ENCODE measurements at regions not wholly inside any gene's neighbourhood (a gene's known extent, or its start where the extent isn't known, plus 50 kb on each side); places are given as distances from the start of the nearest gene placed in this dataset.

GRCh38 chr16:86942151-86943051 lies 364.1 kb downstream of the FOXL1 start:
- Histone ChIP-seq H3K4ac (ENCODE audit: low read depth in 1 of 2, low read length in 2 of 2) (no peak overlapping the region), H2AFZ (ENCODE audit: low read depth, low read length) (no peak overlapping the region), H3K4me3 (ENCODE audit: insufficient read depth in 1 of 2, low read depth in 1 of 2, low read length in 2 of 2) (no peak overlapping the region), H3K18ac (ENCODE audit: low read depth in 1 of 2, low read length in 2 of 2) (peak overlapping the region; percentile 25 to 65), H2BK5ac (ENCODE audit: low read depth, low read length, poor library complexity, severe bottlenecking) (no peak overlapping the region), H3K79me1 (replicated peaks; ENCODE audit: low read length, poor library complexity, severe bottlenecking) (no peaks in the 10 kb centered on the region), H3K27me3 (ENCODE audit: control insufficient read depth in 1 of 2, insufficient read depth in 1 of 2, low read length in 2 of 2) (peaks cover 0 to 19% of the 10 kb centered on the region in 2 experiments), H2BK15ac (ENCODE audit: low read depth, poor library complexity, severe bottlenecking) (no peak overlapping the region), H3K4me1 (ENCODE audit: control insufficient read depth, insufficient read depth, low read depth, low read length) (peaks cover 23% of the 10 kb centered on the region), H2BK12ac (ENCODE audit: low read length in 2 of 2) (peak overlapping the region in 1 of 2 experiments; percentile 23), H4K8ac (ENCODE audit: low read length) (no peak overlapping the region), H3K36me3 (ENCODE audit: control insufficient read depth in 1 of 2, insufficient read depth in 2 of 2, low read depth in 1 of 2, low read length in 2 of 2) (peaks cover 0 to 7% of the 10 kb centered on the region in 2 experiments), H3K27ac (ENCODE audit: low read length, poor library complexity, severe bottlenecking) (peak overlapping the region; percentile 33), H3K4me2 (ENCODE audit: low read length, poor library complexity, severe bottlenecking) (no peak overlapping the region), H3K9ac (ENCODE audit: low read length) (no peak overlapping the region), H2BK120ac (ENCODE audit: low read depth, low read length) (no peak overlapping the region), H2AK5ac (ENCODE audit: low read length, severe bottlenecking) (no peak overlapping the region), H3K9me3 (ENCODE audit: control insufficient read depth, low read length) (peaks cover 19% of the 10 kb centered on the region), H4K91ac (ENCODE audit: low read length) (no peak overlapping the region), H3K14ac (ENCODE audit: low read length in 2 of 2) (no peak overlapping the region), H3K23ac (ENCODE audit: low read length in 2 of 2) (no peak overlapping the region)
- peak; percentile 87 for DNase-seq
- WGBS: 32% methylated on average over 20 of the region's 21 CpGs

- peaks cover 8% of the 10 kb centered on the region for H3K9me3 ChIP-seq (ENCODE audit: control insufficient read depth, low read length)
- no peak overlapping the region for H2BK12ac ChIP-seq (ENCODE audit: low read length in 2 of 2)
- peaks cover 0 to 3% of the 10 kb centered on the region in 2 experiments for H3K36me3 ChIP-seq (ENCODE audit: control insufficient read depth in 1 of 2, insufficient read depth in 2 of 2, low read depth in 1 of 2, low read length in 2 of 2)
- H3K4me2 ChIP-seq (ENCODE audit: low read length, poor library complexity, severe bottlenecking): no peak overlapping the region
- H3K9ac ChIP-seq (ENCODE audit: low read length): no peak overlapping the region
- no peak overlapping the region for H3K23ac ChIP-seq (ENCODE audit: low read length in 2 of 2)
- H2AFZ ChIP-seq (ENCODE audit: low read depth, low read length): no peak overlapping the region
- peaks cover 30% of the 10 kb centered on the region for H3K4me1 ChIP-seq (ENCODE audit: control insufficient read depth, insufficient read depth, low read depth, low read length)
- H3K14ac ChIP-seq (ENCODE audit: low read length in 2 of 2): no peak overlapping the region
- H2BK5ac ChIP-seq (ENCODE audit: low read depth, low read length, poor library complexity, severe bottlenecking): no peak overlapping the region
- H4K8ac ChIP-seq (ENCODE audit: low read length): no peak overlapping the region
- no peak for DNase-seq
- no peak overlapping the region for H3K4me3 ChIP-seq (ENCODE audit: insufficient read depth in 1 of 2, low read depth in 1 of 2, low read length in 2 of 2)
- peak overlapping the region in 1 of 2 experiments; percentile 51 for H3K18ac ChIP-seq (ENCODE audit: low read depth in 1 of 2, low read length in 2 of 2)
- H2BK120ac ChIP-seq (ENCODE audit: low read depth, low read length): no peak overlapping the region
- peak overlapping the region; percentile 21 for H2AK5ac ChIP-seq (ENCODE audit: low read length, severe bottlenecking)
- no peaks in the 10 kb centered on the region for H3K79me1 ChIP-seq (replicated peaks; ENCODE audit: low read length, poor library complexity, severe bottlenecking)
- H3K4ac ChIP-seq (ENCODE audit: low read depth in 1 of 2, low read length in 2 of 2): no peak overlapping the region
- 94% methylated on average over 22 of the region's 22 CpGs for WGBS
- H3K27me3 ChIP-seq (ENCODE audit: control insufficient read depth in 1 of 2, insufficient read depth in 1 of 2, low read length in 2 of 2): peaks cover 0 to 10% of the 10 kb centered on the region in 2 experiments
- H4K91ac ChIP-seq (ENCODE audit: low read length): peak overlapping the region; percentile 30
- H3K27ac ChIP-seq (ENCODE audit: low read length, poor library complexity, severe bottlenecking): no peak overlapping the region
- no peak overlapping the region for H2BK15ac ChIP-seq (ENCODE audit: low read depth, poor library complexity, severe bottlenecking)
Observed at GRCh38 chr16:86945166-86945900, 367.0 kb downstream of the FOXL1 start.

- H2BK5ac ChIP-seq (ENCODE audit: low read depth, low read length, poor library complexity, severe bottlenecking): no peak overlapping the region
- no peak overlapping the region for H2AK5ac ChIP-seq (ENCODE audit: low read length, severe bottlenecking)
- peak overlapping the region; percentile 9 for H3K4me2 ChIP-seq (ENCODE audit: low read length, poor library complexity, severe bottlenecking)
- DNase-seq: peak; percentile 18
- no peak overlapping the region for H3K9ac ChIP-seq (ENCODE audit: low read length)
- peak overlapping the region in 1 of 2 experiments; percentile 58 for H3K18ac ChIP-seq (ENCODE audit: low read depth in 1 of 2, low read length in 2 of 2)
- no peaks in the 10 kb centered on the region for H3K79me1 ChIP-seq (replicated peaks; ENCODE audit: low read length, poor library complexity, severe bottlenecking)
- H4K8ac ChIP-seq (ENCODE audit: low read length): no peak overlapping the region
- 0% methylated on average over 3 of the region's 7 CpGs for WGBS
- H3K23ac ChIP-seq (ENCODE audit: low read length in 2 of 2): no peak overlapping the region
- peaks cover 0 to 3% of the 10 kb centered on the region in 2 experiments for H3K36me3 ChIP-seq (ENCODE audit: control insufficient read depth in 1 of 2, insufficient read depth in 2 of 2, low read depth in 1 of 2, low read length in 2 of 2)
- H3K27me3 ChIP-seq (ENCODE audit: control insufficient read depth in 1 of 2, insufficient read depth in 1 of 2, low read length in 2 of 2): peaks cover 0 to 10% of the 10 kb centered on the region in 2 experiments
- H3K4ac ChIP-seq (ENCODE audit: low read depth in 1 of 2, low read length in 2 of 2): no peak overlapping the region
- H2BK120ac ChIP-seq (ENCODE audit: low read depth, low read length): no peak overlapping the region
- H3K9me3 ChIP-seq (ENCODE audit: control insufficient read depth, low read length): no peaks in the 10 kb centered on the region
- H2AFZ ChIP-seq (ENCODE audit: low read depth, low read length): no peak overlapping the region
- H3K4me3 ChIP-seq (ENCODE audit: insufficient read depth in 1 of 2, low read depth in 1 of 2, low read length in 2 of 2): no peak overlapping the region
- peaks cover 30% of the 10 kb centered on the region for H3K4me1 ChIP-seq (ENCODE audit: control insufficient read depth, insufficient read depth, low read depth, low read length)
- H3K14ac ChIP-seq (ENCODE audit: low read length in 2 of 2): no peak overlapping the region
- no peak overlapping the region for H2BK12ac ChIP-seq (ENCODE audit: low read length in 2 of 2)
- peak overlapping the region; percentile 6 for H3K27ac ChIP-seq (ENCODE audit: low read length, poor library complexity, severe bottlenecking)
- no peak overlapping the region for H4K91ac ChIP-seq (ENCODE audit: low read length)
- no peak overlapping the region for H2BK15ac ChIP-seq (ENCODE audit: low read depth, poor library complexity, severe bottlenecking)
Observed at GRCh38 chr16:86946396-86946795, 368.0 kb downstream of the FOXL1 start.

GRCh38 chr16:86946981-86947380 lies 368.6 kb downstream of the FOXL1 start:
- Histone ChIP-seq H3K14ac (ENCODE audit: low read length in 2 of 2) (peak overlapping the region in 1 of 2 experiments; percentile 41), H3K9ac (ENCODE audit: low read length) (no peak overlapping the region), H3K4me1 (ENCODE audit: control insufficient read depth, insufficient read depth, low read depth, low read length) (peaks cover 32% of the 10 kb centered on the region), H3K4me2 (ENCODE audit: low read length, poor library complexity, severe bottlenecking) (peak overlapping the region; percentile 9), H3K36me3 (ENCODE audit: control insufficient read depth in 1 of 2, insufficient read depth in 2 of 2, low read depth in 1 of 2, low read length in 2 of 2) (peaks cover 0 to 3% of the 10 kb centered on the region in 2 experiments), H3K4me3 (ENCODE audit: insufficient read depth in 1 of 2, low read depth in 1 of 2, low read length in 2 of 2) (no peak overlapping the region), H3K23ac (ENCODE audit: low read length in 2 of 2) (no peak overlapping the region), H3K27me3 (ENCODE audit: control insufficient read depth in 1 of 2, insufficient read depth in 1 of 2, low read length in 2 of 2) (peaks cover 0 to 4% of the 10 kb centered on the region in 2 experiments), H3K4ac (ENCODE audit: low read depth in 1 of 2, low read length in 2 of 2) (no peak overlapping the region), H3K79me1 (replicated peaks; ENCODE audit: low read length, poor library complexity, severe bottlenecking) (no peaks in the 10 kb centered on the region), H2AFZ (ENCODE audit: low read depth, low read length) (no peak overlapping the region), H2BK12ac (ENCODE audit: low read length in 2 of 2) (no peak overlapping the region), H2AK5ac (ENCODE audit: low read length, severe bottlenecking) (peak overlapping the region; percentile 2), H3K27ac (ENCODE audit: low read length, poor library complexity, severe bottlenecking) (peak overlapping the region; percentile 6), H3K18ac (ENCODE audit: low read depth in 1 of 2, low read length in 2 of 2) (no peak overlapping the region), H2BK5ac (ENCODE audit: low read depth, low read length, poor library complexity, severe bottlenecking) (no peak overlapping the region), H4K8ac (ENCODE audit: low read length) (peak overlapping the region; percentile 45), H4K91ac (ENCODE audit: low read length) (peak overlapping the region; percentile 23), H2BK120ac (ENCODE audit: low read depth, low read length) (no peak overlapping the region), H2BK15ac (ENCODE audit: low read depth, poor library complexity, severe bottlenecking) (no peak overlapping the region), H3K9me3 (ENCODE audit: control insufficient read depth, low read length) (no peaks in the 10 kb centered on the region)
- WGBS: 95% methylated on average over 10 of the region's 10 CpGs
- DNase-seq: no peak

Data from mesenchymal stem cell (in vitro differentiated cells and primary cell).